ENCODE measurements at regions not wholly inside any gene's neighbourhood (a gene's known extent, or its start where the extent isn't known, plus 50 kb on each side); places are given as distances from the start of the nearest gene placed in this dataset.
A peak's percentile ranks its signal among the peaks of the same experiment; 100 is the strongest.

- no peak overlapping the region for H3K4me3 Mint-ChIP-seq (ENCODE audit: low read depth)
- no peak for TF ChIP-seq CTCF (IDR thresholded peaks at IDR 0.05; ENCODE audit: unreplicated experiment)
- no peaks in the 10 kb centered on the region for H3K36me3 Mint-ChIP-seq (ENCODE audit: insufficient read depth)
- no peaks in the 10 kb centered on the region for H3K27me3 Mint-ChIP-seq
- H3K4me1 Mint-ChIP-seq (ENCODE audit: low read depth) = no peaks in the 10 kb centered on the region
- H3K9me3 Mint-ChIP-seq (ENCODE audit: low read depth) = no peaks in the 10 kb centered on the region
- no peak overlapping the region for H3K27ac Mint-ChIP-seq
- DNase-seq (ENCODE audit: low spot score, unreplicated experiment) = no peak
These were observed 59.6 kb downstream of the C3orf38 start for GRCh38 chr3:88209356-88209755.

- no peaks in the 10 kb centered on the region for H3K4me1 Mint-ChIP-seq (ENCODE audit: low read depth)
- no peak overlapping the region for H3K27ac Mint-ChIP-seq
- no peak for DNase-seq (ENCODE audit: low spot score, unreplicated experiment)
- no peaks in the 10 kb centered on the region for H3K36me3 Mint-ChIP-seq (ENCODE audit: insufficient read depth)
- H3K4me3 Mint-ChIP-seq (ENCODE audit: low read depth) = no peak overlapping the region
- no peaks in the 10 kb centered on the region for H3K27me3 Mint-ChIP-seq
- no peak for TF ChIP-seq CTCF (IDR thresholded peaks at IDR 0.05; ENCODE audit: unreplicated experiment)
- no peaks in the 10 kb centered on the region for H3K9me3 Mint-ChIP-seq (ENCODE audit: low read depth)
These were observed 61.5 kb downstream of the C3orf38 start for GRCh38 chr3:88211096-88211890.

GRCh38 chr3:88219138-88219792 is 69.5 kb downstream of the C3orf38 start:
- Mint-ChIP-seq H3K36me3 (ENCODE audit: insufficient read depth) (no peaks in the 10 kb centered on the region), H3K9me3 (ENCODE audit: low read depth) (no peaks in the 10 kb centered on the region), H3K27ac (no peak overlapping the region), H3K4me3 (ENCODE audit: low read depth) (no peak overlapping the region), H3K4me1 (ENCODE audit: low read depth) (peaks cover 1% of the 10 kb centered on the region), H3K27me3 (peaks cover 8% of the 10 kb centered on the region)
- peak; percentile 39 for DNase-seq (ENCODE audit: low spot score, unreplicated experiment)
- peak; percentile 77 for TF ChIP-seq CTCF (IDR thresholded peaks at IDR 0.05; ENCODE audit: unreplicated experiment)

GRCh38 chr3:88220126-88220525 is 70.4 kb downstream of the C3orf38 start:
- DNase-seq (ENCODE audit: low spot score, unreplicated experiment) = no peak
- no peak overlapping the region for H3K4me3 Mint-ChIP-seq (ENCODE audit: low read depth)
- H3K4me1 Mint-ChIP-seq (ENCODE audit: low read depth) = peaks cover 1% of the 10 kb centered on the region
- no peaks in the 10 kb centered on the region for H3K9me3 Mint-ChIP-seq (ENCODE audit: low read depth)
- peaks cover 8% of the 10 kb centered on the region for H3K27me3 Mint-ChIP-seq
- no peak for TF ChIP-seq CTCF (IDR thresholded peaks at IDR 0.05; ENCODE audit: unreplicated experiment)
- H3K36me3 Mint-ChIP-seq (ENCODE audit: insufficient read depth) = no peaks in the 10 kb centered on the region
- no peak overlapping the region for H3K27ac Mint-ChIP-seq

GRCh38 chr3:88221726-88222125 is 72.0 kb downstream of the C3orf38 start:
- Mint-ChIP-seq H3K4me1 (ENCODE audit: low read depth) (peaks cover 1% of the 10 kb centered on the region), H3K9me3 (ENCODE audit: low read depth) (no peaks in the 10 kb centered on the region), H3K4me3 (ENCODE audit: low read depth) (no peak overlapping the region), H3K27me3 (peaks cover 8% of the 10 kb centered on the region), H3K36me3 (ENCODE audit: insufficient read depth) (no peaks in the 10 kb centered on the region), H3K27ac (no peak overlapping the region)
- DNase-seq (ENCODE audit: low spot score, unreplicated experiment) = no peak
- no peak for TF ChIP-seq CTCF (IDR thresholded peaks at IDR 0.05; ENCODE audit: unreplicated experiment)

Data from progenitor cell of endocrine pancreas (in vitro differentiated cells).